ENCODE measurements at regions not wholly inside any gene's neighbourhood (a gene's known extent, or its start where the extent isn't known, plus 50 kb on each side); places are given as distances from the start of the nearest gene placed in this dataset.

DNA sequence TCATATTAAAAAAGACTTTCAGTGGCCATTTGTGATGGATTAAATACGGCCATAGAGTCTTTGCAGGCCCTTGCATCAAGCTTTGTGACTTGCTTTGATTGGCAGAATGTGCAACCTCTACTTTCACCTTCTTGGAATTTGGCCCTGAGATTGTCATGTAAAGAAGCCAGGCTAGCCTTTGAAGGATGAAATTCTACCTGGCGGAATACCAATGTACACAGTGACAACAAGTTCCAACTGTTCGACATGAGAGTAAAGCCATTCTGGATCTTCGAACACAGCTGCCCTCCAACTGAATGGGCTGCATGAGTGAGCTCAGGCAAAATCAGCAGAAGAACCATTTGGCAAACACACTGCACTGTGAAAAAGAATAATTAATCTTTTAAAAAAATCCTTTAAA is 321.3 kb downstream of the PHF14 start:
- DNase-seq = no peak

- no peak for DNase-seq
These were observed 323.5 kb downstream of the PHF14 start for GRCh38 chr7:11297126-11297625.

DNA sequence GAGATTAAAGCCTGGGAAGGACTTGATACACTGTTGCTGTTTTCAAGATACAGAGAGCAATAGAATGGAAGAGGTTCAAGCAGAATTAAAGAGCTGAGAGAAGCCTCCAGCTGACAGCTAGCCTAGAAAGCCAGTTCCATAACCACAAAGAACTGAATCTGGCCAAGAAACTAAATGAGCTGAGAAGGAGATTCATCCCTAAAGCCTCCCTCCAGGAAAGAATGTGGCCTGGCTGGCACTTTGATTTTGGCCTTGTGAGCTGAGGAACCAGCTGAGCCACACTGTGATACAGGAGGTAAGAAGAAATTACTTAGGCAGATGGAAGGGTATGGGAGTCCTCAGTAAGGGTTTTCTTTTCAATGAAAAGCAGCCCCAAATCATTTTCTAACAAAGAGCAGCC is 324.1 kb downstream of the PHF14 start:
- DNase-seq = no peak

DNA sequence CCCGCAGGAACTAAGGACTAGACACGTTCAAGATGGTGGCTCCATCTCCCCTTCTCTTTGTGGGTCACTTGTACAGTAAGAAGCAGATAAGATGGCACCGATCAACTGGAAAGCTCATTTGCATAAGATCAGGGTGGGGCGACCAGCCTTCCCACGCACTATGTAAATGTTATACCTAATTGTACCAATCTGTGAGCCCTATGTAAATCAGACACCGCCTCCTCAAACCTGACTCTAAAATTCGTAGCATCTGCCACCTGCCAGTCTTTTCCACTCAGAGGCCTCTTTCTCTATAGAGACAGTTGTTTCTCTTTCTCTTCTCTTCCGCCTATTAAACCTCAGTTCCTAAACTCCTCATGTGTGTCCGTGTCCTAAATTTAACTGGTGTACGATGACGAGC is 324.5 kb downstream of the PHF14 start:
- no peak for DNase-seq

DNA sequence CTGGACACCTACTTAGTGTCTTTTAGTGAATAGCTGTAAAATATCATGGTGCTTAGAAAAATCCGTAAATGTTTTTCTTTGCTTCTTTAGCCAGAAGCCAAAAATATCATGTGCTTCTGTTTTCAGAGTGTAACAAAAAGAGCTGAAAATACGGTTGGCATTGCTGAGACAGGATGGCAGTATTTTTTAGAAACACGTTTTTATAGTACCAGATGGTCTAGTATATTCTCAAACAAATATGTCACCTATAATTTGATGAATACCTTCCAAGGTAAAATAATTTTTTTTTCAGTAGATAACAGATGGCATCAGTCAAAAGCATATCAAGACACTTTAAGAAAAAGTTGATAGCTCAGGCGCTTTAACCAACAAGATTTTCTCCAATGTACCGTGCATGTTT is 326.6 kb downstream of the PHF14 start:
- DNase-seq = no peak

- DNase-seq = no peak
These were observed 328.4 kb downstream of the PHF14 start for GRCh38 chr7:11302121-11302520.

DNA sequence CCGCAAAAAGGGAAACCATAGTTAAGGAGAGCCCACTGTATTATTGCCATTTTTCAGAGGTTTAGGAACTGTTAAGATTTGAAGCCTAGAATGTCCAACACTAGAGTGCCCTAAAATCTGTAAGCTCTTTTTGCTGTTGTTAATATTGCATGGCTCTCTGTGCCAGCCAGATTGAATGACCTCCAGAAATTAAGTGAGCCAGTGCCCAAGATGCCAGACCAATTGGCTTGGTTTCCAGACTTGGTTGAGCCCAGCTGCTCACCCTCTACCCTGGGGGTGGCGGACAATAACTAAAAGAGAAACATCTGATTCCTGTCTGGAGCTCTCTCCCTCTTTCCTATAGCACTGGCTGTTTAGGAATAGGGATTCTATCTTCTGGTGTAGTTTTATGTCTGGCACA is 340.1 kb downstream of the PHF14 start:
- no peak for DNase-seq

- DNase-seq = no peak
These were observed 342.1 kb downstream of the PHF14 start for GRCh38 chr7:11315666-11316258.

- no peak for DNase-seq
These were observed 344.1 kb downstream of the PHF14 start for GRCh38 chr7:11317766-11318165.

GRCh38 chr7:11319491-11320274 is 346.0 kb downstream of the PHF14 start:
- DNase-seq = no peak
